AG04449 (cell line): ENCODE measurements at regions not wholly inside any gene's neighbourhood (a gene's known extent, or its start where the extent isn't known, plus 50 kb on each side); places are given as distances from the start of the nearest gene placed in this dataset.
"Not testable (repeated sequence)": the region's sequence is repeated elsewhere in the genome, so short reads cannot be mapped to it uniquely, and the experiment has no call there.

Experiments
- CTCF ChIA-PET: fragments of 350-600 bp; formaldehyde crosslinking; extraction: SDS; loops from one replicate; lab custom pipeline; 2021; ENCODE audit warnings: antibody characterized with exemption; lab: Yijun Ruan, JAX
- POLR2A ChIA-PET: fragments of 400-600, 350-600 bp; formaldehyde crosslinking; extraction: SDS; loops from one replicate; lab custom pipeline; 2020; ENCODE audit warnings: antibody characterized with exemption, inconsistent platforms; lab: Yijun Ruan, JAX
- DNase-seq: peaks from one replicate; pipeline ENCODE4 v3.0.0-alpha.2; 2010; ENCODE audit warnings: low read depth, low spot score
- H3K4me3 ChIP-seq: 2 replicates; pipeline ENCODE4 v1.5.1; 2011; ENCODE audit warnings: low read depth, mild to moderate bottlenecking, control low read depth, low read length
- CTCF ChIP-seq: IDR thresholded peaks from one replicate; pipeline ENCODE4 v1.5.1; 2011; ENCODE audit warnings: mild to moderate bottlenecking, moderate library complexity, low read length, control low read depth, inconsistent platforms; ENCODE audit not compliant: insufficient read depth; ENCODE audit errors: missing control alignments

- no peak for TF ChIP-seq CTCF
- CTCF ChIA-PET = no interaction called here
These were observed 526.4 kb downstream of the LRRIQ3 start for GRCh38 chr1:73671530-73671929.

GRCh38 chr1:73667959-73668358, 530.0 kb downstream of the LRRIQ3 start:
- H3K4me3 ChIP-seq, DNase-seq, POLR2A ChIA-PET, CTCF ChIA-PET: not testable (repeated sequence)

More at GRCh38 chr1:73671530-73671929, 526.4 kb downstream of the LRRIQ3 start:
- DNase-seq = no peak
- H3K4me3 ChIP-seq = no peak overlapping the region
- POLR2A ChIA-PET = no interaction called here

GRCh38 chr1:73662526-73662925, 535.5 kb downstream of the LRRIQ3 start:
- no peak for TF ChIP-seq CTCF
- no peak overlapping the region for H3K4me3 ChIP-seq
- POLR2A ChIA-PET = no interaction called here
- no peak for DNase-seq
- CTCF ChIA-PET = no interaction called here

- TF ChIP-seq CTCF = no peak
- ChIA-PET POLR2A (no interaction called here), CTCF (no interaction called here)
- DNase-seq = no peak
- H3K4me3 ChIP-seq = no peak overlapping the region
These were observed 538.8 kb downstream of the LRRIQ3 start for GRCh38 chr1:73659136-73659535.

GRCh38 chr1:73654714-73655113, 543.3 kb downstream of the LRRIQ3 start:
- ChIA-PET POLR2A (no interaction called here), CTCF (no interaction called here)

GRCh38 chr1:73644198-73644597, 553.8 kb downstream of the LRRIQ3 start:
- ChIA-PET POLR2A (no interaction called here), CTCF (no interaction called here)
- H3K4me3 ChIP-seq = no peak overlapping the region
- TF ChIP-seq CTCF = no peak
- no peak for DNase-seq

More at GRCh38 chr1:73654714-73655113, 543.3 kb downstream of the LRRIQ3 start:
- DNase-seq = no peak
- no peak overlapping the region for H3K4me3 ChIP-seq
- TF ChIP-seq CTCF = no peak

GRCh38 chr1:73639494-73639893, 558.5 kb downstream of the LRRIQ3 start:
- TF ChIP-seq CTCF = no peak
- no peak for DNase-seq
- no peak overlapping the region for H3K4me3 ChIP-seq
- ChIA-PET CTCF (no interaction called here), POLR2A (no interaction called here)
